PC-9 (cell line): ENCODE measurements at regions not wholly inside any gene's neighbourhood (a gene's known extent, or its start where the extent isn't known, plus 50 kb on each side); places are given as distances from the start of the nearest gene placed in this dataset.

ENCODE experiments used
- BruUV-seq: library from RNA; stranded (reverse); fragments of 400-500 nt; replicated peaks from 2 replicates; lab custom pipeline; 2021; lab: Mats Ljungman, UMichigan
- CTCF ChIA-PET: fragments of 300-600 bp; sonication (Branson Sonifier 250); formaldehyde crosslinking; loops from one replicate; lab custom pipeline; 2022; ENCODE audit warnings: antibody characterized with exemption; lab: Charles Lee
- POLR2A ChIA-PET: fragments of 300-600 bp; sonication (Branson Sonifier 250); formaldehyde crosslinking; loops from one replicate; lab custom pipeline; 2022; ENCODE audit warnings: antibody characterized with exemption; ENCODE audit not compliant: unreplicated experiment; lab: Charles Lee
- DNase-seq, 2 experiments: peaks; one replicate each; pipeline versions ENCODE4 v3.0.0 to v3.0.0-alpha.2; 2015 to 2022; ENCODE audit warnings: mixed read lengths in 1 of 2
- H2AFZ ChIP-seq: fragments of 200-600 bp; sonication (generic); 2 replicates; pipeline ENCODE4 v1.8.1; 2017; ENCODE audit warnings: antibody characterized with exemption
- H3F3A ChIP-seq: fragments of 200-600 bp; sonication (generic); 2 replicates; pipeline ENCODE4 v1.8.1; 2017; ENCODE audit warnings: antibody characterized with exemption, mild to moderate bottlenecking, low read depth; ENCODE audit not compliant: insufficient read depth
- H3K27ac ChIP-seq: fragments of 200-600 bp; sonication (generic); 2 replicates; pipeline ENCODE4 v1.6.1; 2016; ENCODE audit warnings: mixed run types
- H3K27me3 ChIP-seq: fragments of 200-600 bp; sonication (generic); 2 replicates; pipeline ENCODE4 v1.6.1; 2016; ENCODE audit warnings: low read depth, mixed run types; ENCODE audit not compliant: insufficient read depth
- H3K36me3 ChIP-seq: fragments of 200-600 bp; sonication (generic); 2 replicates; pipeline ENCODE4 v1.6.1; 2016; ENCODE audit warnings: low read depth, mixed run types
- H3K4me1 ChIP-seq: fragments of 200-600 bp; sonication (generic); replicated peaks from 2 replicates; pipeline ENCODE4 v1.6.1; 2016; ENCODE audit warnings: mixed run types; ENCODE audit not compliant: insufficient read depth
- H3K4me2 ChIP-seq: fragments of 200-600 bp; sonication (generic); 2 replicates; pipeline ENCODE4 v1.6.1; 2017; ENCODE audit warnings: mixed run types
- H3K4me3 ChIP-seq: fragments of 200-600 bp; sonication (generic); 2 replicates; pipeline ENCODE4 v1.6.1; 2016; ENCODE audit warnings: mixed run types
- H3K79me2 ChIP-seq: fragments of 200-600 bp; sonication (generic); 2 replicates; pipeline ENCODE4 v1.6.1; 2017; ENCODE audit warnings: low read depth, mixed run types
- H3K9me2 ChIP-seq: fragments of 200-600 bp; sonication (generic); 2 replicates; pipeline ENCODE4 v1.8.1; 2017; ENCODE audit warnings: mild to moderate bottlenecking; ENCODE audit not compliant: insufficient read depth
- H3K9me3 ChIP-seq: fragments of 200-600 bp; sonication (generic); 2 replicates; pipeline ENCODE4 v1.8.1; 2016; ENCODE audit warnings: low read depth; ENCODE audit not compliant: insufficient read depth
- H4K20me1 ChIP-seq: fragments of 200-600 bp; sonication (generic); 2 replicates; pipeline ENCODE4 v1.8.1; 2017; ENCODE audit not compliant: insufficient read depth
- EZH2 ChIP-seq: fragments of 200-600 bp; sonication (generic); IDR thresholded peaks from 2 replicates; pipeline ENCODE4 v1.8.0; 2017; ENCODE audit warnings: antibody characterized with exemption, low read depth
- intact Hi-C: fragments of 100-400 bp; cut with micrococcal nuclease; formaldehyde crosslinking; loops from one replicate; pipeline ENCODE4 v1.10.0; 2022; ENCODE audit not compliant: unreplicated experiment
- TF ChIP-seq, protein P1 (sequence below): fragments of 200-600 bp; sonication (generic); conservative IDR thresholded peaks from 2 replicates; pipeline ENCODE4 v1.6.1; 2017; ENCODE audit warnings: mixed run types, antibody characterized with exemption, mild to moderate bottlenecking, moderate library complexity

DNA sequence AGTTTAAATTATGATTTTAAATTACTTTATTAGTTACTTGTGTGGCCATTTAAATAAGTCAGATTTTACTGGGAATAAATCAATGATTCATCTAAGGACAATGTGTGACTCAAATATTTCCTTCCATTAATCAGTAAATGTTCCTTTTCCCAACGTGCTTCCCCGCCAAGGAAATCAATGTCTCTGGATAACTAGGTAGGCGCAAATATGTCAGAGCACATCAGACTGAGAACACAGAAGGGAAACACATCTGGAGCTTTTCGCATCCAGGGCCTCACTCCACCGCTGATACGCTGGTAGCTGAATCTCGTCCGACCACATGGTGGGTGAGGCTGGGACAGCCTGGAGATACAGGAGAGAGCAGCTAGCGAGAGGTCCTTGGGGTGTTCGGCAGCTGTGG, 56.4 kb upstream of the RPS6KA2 start:
- H4K20me1 ChIP-seq: no peaks in the 10 kb centered on the region
- no peaks in the 10 kb centered on the region for H3K9me2 ChIP-seq
- no peak overlapping the region for H3K4me3 ChIP-seq
- POLR2A ChIA-PET: no interaction called here
- H3K27ac ChIP-seq: no peak overlapping the region
- intact Hi-C loops: no loop called here
- CTCF ChIA-PET: no interaction called here
- H3K27me3 ChIP-seq: no peaks in the 10 kb centered on the region
- H3K79me2 ChIP-seq: no peaks in the 10 kb centered on the region
- DNase-seq: no peak
- H2AFZ ChIP-seq: no peak overlapping the region
- peaks cover 8% of the 10 kb centered on the region for H3K4me1 ChIP-seq
- H3K36me3 ChIP-seq: no peaks in the 10 kb centered on the region
- no peaks in the 10 kb centered on the region for H3F3A ChIP-seq
- H3K4me2 ChIP-seq: no peak overlapping the region
- TF ChIP-seq, protein P1, sequence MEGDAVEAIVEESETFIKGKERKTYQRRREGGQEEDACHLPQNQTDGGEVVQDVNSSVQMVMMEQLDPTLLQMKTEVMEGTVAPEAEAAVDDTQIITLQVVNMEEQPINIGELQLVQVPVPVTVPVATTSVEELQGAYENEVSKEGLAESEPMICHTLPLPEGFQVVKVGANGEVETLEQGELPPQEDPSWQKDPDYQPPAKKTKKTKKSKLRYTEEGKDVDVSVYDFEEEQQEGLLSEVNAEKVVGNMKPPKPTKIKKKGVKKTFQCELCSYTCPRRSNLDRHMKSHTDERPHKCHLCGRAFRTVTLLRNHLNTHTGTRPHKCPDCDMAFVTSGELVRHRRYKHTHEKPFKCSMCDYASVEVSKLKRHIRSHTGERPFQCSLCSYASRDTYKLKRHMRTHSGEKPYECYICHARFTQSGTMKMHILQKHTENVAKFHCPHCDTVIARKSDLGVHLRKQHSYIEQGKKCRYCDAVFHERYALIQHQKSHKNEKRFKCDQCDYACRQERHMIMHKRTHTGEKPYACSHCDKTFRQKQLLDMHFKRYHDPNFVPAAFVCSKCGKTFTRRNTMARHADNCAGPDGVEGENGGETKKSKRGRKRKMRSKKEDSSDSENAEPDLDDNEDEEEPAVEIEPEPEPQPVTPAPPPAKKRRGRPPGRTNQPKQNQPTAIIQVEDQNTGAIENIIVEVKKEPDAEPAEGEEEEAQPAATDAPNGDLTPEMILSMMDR: no peak
- TF ChIP-seq EZH2: no peak
- H3K9me3 ChIP-seq: no peaks in the 10 kb centered on the region
- BruUV-seq: no TSS peak

DNA sequence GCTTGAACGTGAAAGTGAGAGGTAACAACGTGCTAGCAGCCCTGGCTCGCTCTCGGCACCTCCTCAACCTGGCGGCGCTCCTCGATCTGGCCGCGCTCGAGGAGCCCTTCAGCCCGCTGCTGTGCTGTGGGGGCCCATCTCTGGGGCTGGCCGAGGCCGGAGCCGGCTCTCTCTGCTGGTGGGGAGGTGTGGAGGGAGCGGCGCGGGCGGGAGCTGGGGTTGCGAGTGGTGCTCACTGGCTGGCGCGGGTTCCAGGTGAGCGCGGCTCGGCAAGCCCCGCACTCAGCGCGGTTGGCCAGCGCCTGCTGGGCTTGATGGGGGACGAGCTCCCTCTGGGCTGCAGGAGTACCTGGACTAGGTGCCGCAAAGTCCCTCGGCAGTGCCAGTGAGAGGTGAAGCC, 52.5 kb upstream of the RPS6KA2 start:
- CTCF ChIA-PET: no interaction called here

DNA sequence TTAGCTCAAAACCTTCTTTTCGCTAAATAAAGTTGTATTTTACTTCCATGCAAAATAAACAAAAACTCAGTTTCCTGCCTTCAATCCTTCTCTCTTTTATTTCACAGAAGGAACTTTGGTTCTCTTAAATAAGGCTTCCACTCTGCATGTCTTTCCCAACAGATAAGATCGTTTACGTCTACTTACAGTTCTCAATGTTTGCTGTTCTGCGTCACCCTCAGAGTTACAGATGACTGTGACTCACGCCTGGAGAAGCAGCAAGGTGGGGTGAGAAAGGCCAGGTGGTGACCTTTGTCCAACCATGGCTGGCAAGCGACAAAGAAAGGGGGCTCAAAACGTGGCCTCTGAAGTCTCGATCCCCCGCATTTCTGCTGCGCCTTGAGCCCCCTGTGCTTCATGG, 51.4 kb upstream of the RPS6KA2 start:
- no peaks in the 10 kb centered on the region for H3K27me3 ChIP-seq
- H3K36me3 ChIP-seq: no peaks in the 10 kb centered on the region
- no peak overlapping the region; the same call in 1 of the 2 replicates for H2AFZ ChIP-seq
- H3K4me1 ChIP-seq: peaks cover 38% of the 10 kb centered on the region
- intact Hi-C loops: loop anchor here (1.0 to 2.0 kb wide), 2 partner anchors 52 to 122 kb away; partner anchors contain the start of gene RPS6KA2
- POLR2A ChIA-PET: no interaction called here
- no peaks in the 10 kb centered on the region for H4K20me1 ChIP-seq
- no TSS peak for BruUV-seq
- CTCF ChIA-PET: no interaction called here
- H3F3A ChIP-seq: peaks cover 10% of the 10 kb centered on the region; the same call in 1 of the 2 replicates
- no peaks in the 10 kb centered on the region for H3K9me3 ChIP-seq
- H3K79me2 ChIP-seq: no peaks in the 10 kb centered on the region
- no peaks in the 10 kb centered on the region for H3K9me2 ChIP-seq
- peak; percentile 46 to 94 for DNase-seq
- TF ChIP-seq, protein P1: no peak
- no peak for TF ChIP-seq EZH2
- no peak overlapping the region; the same call in 1 of the 2 replicates for H3K4me3 ChIP-seq
- H3K4me2 ChIP-seq: peak overlapping the region; percentile 62
- peak overlapping the region; percentile 84 for H3K27ac ChIP-seq

More for the DNA sequence above, 52.5 kb upstream of the RPS6KA2 start:
- no peak overlapping the region for H3K4me3 ChIP-seq
- intact Hi-C loops: loop anchor here (2.0 kb wide), 1 partner anchor 53 kb away; the partner anchor contains the start of gene RPS6KA2
- no peak overlapping the region for H3K27ac ChIP-seq
- peaks cover 10% of the 10 kb centered on the region; the same call in 1 of the 2 replicates for H3F3A ChIP-seq
- no peak for DNase-seq
- no peaks in the 10 kb centered on the region for H4K20me1 ChIP-seq
- peaks cover 38% of the 10 kb centered on the region for H3K4me1 ChIP-seq
- no peaks in the 10 kb centered on the region for H3K79me2 ChIP-seq
- POLR2A ChIA-PET: no interaction called here
- no peaks in the 10 kb centered on the region for H3K9me2 ChIP-seq
- H3K9me3 ChIP-seq: no peaks in the 10 kb centered on the region
- H3K36me3 ChIP-seq: no peaks in the 10 kb centered on the region
- H3K4me2 ChIP-seq: no peak overlapping the region
- TF ChIP-seq EZH2: no peak
- TF ChIP-seq, protein P1: no peak
- H3K27me3 ChIP-seq: no peaks in the 10 kb centered on the region
- BruUV-seq: no TSS peak
- H2AFZ ChIP-seq: no peak overlapping the region
